CD14-positive monocyte (primary cell): ENCODE measurements at regions not wholly inside any gene's neighbourhood (a gene's known extent, or its start where the extent isn't known, plus 50 kb on each side); places are given as distances from the start of the nearest gene placed in this dataset.

Experiments used
- DNase-seq, 3 donors: peaks; one replicate each; pipeline ENCODE4 v3.0.0-alpha.2; 2011 to 2022
- H2AFZ ChIP-seq: 2 replicates; pipeline ENCODE4 v1.6.0; 2012; ENCODE audit warnings: mild to moderate bottlenecking, low read depth, low read length, inconsistent platforms; ENCODE audit not compliant: insufficient read depth, poor library complexity, severe bottlenecking
- H3K27ac ChIP-seq, 2 donors: 1 replicate in 1 of 2; 2 replicates in 1 of 2; pipeline ENCODE4 v1.5.1; 2012 to 2013; ENCODE audit warnings: low read length in 2 of 2, control low read depth in 1 of 2, inconsistent platforms in 1 of 2, low read depth in 1 of 2, mild to moderate bottlenecking in 1 of 2
- H3K27me3 ChIP-seq, 2 donors: one replicate each; pipeline versions ENCODE4 v1.6.0 to v1.6.1; 2011 to 2013; ENCODE audit warnings: low read length in 2 of 2; ENCODE audit not compliant: control insufficient read depth in 2 of 2, insufficient read depth in 2 of 2
- H3K36me3 ChIP-seq, 2 donors: replicated peaks in 1 of 2; 1 replicate in 1 of 2; 2 replicates in 1 of 2; pipeline versions ENCODE4 v1.5.1 to v1.6.1; 2012 to 2013; ENCODE audit warnings: low read length in 2 of 2, control low read depth in 1 of 2, inconsistent platforms in 1 of 2, mild to moderate bottlenecking in 1 of 2; ENCODE audit not compliant: insufficient read depth in 2 of 2, control insufficient read depth in 1 of 2
- H3K4me1 ChIP-seq, 2 donors: 1 replicate in 1 of 2; 2 replicates in 1 of 2; pipeline versions ENCODE4 v1.5.1 to v1.6.1; 2012 to 2013; ENCODE audit warnings: low read length in 2 of 2, control low read depth in 1 of 2, inconsistent platforms in 1 of 2, mild to moderate bottlenecking in 1 of 2, moderate library complexity in 1 of 2; ENCODE audit not compliant: insufficient read depth in 2 of 2, control insufficient read depth in 1 of 2
- H3K4me2 ChIP-seq: replicated peaks from 2 replicates; pipeline ENCODE3; 2012; ENCODE audit warnings: low read length, moderate library complexity, mild to moderate bottlenecking; ENCODE audit not compliant: poor library complexity, severe bottlenecking; ENCODE audit errors: extremely low read depth
- H3K4me3 ChIP-seq, 3 experiments: fragments of 200-600 bp in 1 of 3; sonication (generic) in 1 of 3; replicated peaks in 1 of 3; 1 replicate in 2 of 3; 2 replicates in 1 of 3; pipeline ENCODE4 v1.5.1; 2011 to 2013; ENCODE audit warnings: low read length in 3 of 3, mild to moderate bottlenecking in 3 of 3, control low read depth in 2 of 3, low read depth in 2 of 3, inconsistent platforms in 1 of 3, moderate library complexity in 1 of 3
- H3K79me2 ChIP-seq: 2 replicates; pipeline ENCODE4 v1.6.0; 2012; ENCODE audit warnings: mild to moderate bottlenecking, control low read depth, inconsistent platforms, low read length, moderate library complexity; ENCODE audit not compliant: insufficient read depth
- H3K9ac ChIP-seq: 2 replicates; pipeline ENCODE4 v1.6.0; 2017; ENCODE audit warnings: low read length, mild to moderate bottlenecking; ENCODE audit not compliant: insufficient read depth, poor library complexity, severe bottlenecking
- H3K9me3 ChIP-seq, 2 donors: replicated peaks in 1 of 2; 1 replicate in 1 of 2; 2 replicates in 1 of 2; pipeline versions ENCODE4 v1.5.1 to v1.6.1; 2012 to 2013; ENCODE audit warnings: low read length in 2 of 2, control low read depth in 1 of 2; ENCODE audit not compliant: control insufficient read depth in 1 of 2, insufficient read depth in 1 of 2
- H4K20me1 ChIP-seq: 2 replicates; pipeline ENCODE4 v1.6.0; 2012; ENCODE audit warnings: mild to moderate bottlenecking, low read length, control low read depth, moderate library complexity; ENCODE audit not compliant: insufficient read depth
- H3K27ac Mint-ChIP-seq, 7 donors: one replicate each; pipeline ENCODE4 v1.8.0; 2020; ENCODE audit warnings: mild to moderate bottlenecking in 7 of 7, mixed read lengths in 7 of 7, moderate library complexity in 6 of 7, inconsistent platforms in 2 of 7
- H3K27me3 Mint-ChIP-seq, 3 donors: one replicate each; pipeline ENCODE4 v1.8.0; 2021 to 2022; ENCODE audit warnings: low read depth in 3 of 3, mild to moderate bottlenecking in 3 of 3, mixed read lengths in 3 of 3, moderate library complexity in 3 of 3, inconsistent platforms in 1 of 3
- H3K36me3 Mint-ChIP-seq, 2 donors: one replicate each; pipeline ENCODE4 v1.8.0; 2020; ENCODE audit warnings: mixed read lengths in 2 of 2, inconsistent platforms in 1 of 2, mild to moderate bottlenecking in 1 of 2
- H3K4me1 Mint-ChIP-seq: one replicate; pipeline ENCODE4 v1.8.0; 2020; ENCODE audit warnings: mild to moderate bottlenecking, mixed read lengths
- H3K4me3 Mint-ChIP-seq, 2 donors: one replicate each; pipeline ENCODE4 v1.8.0; 2020; ENCODE audit warnings: mild to moderate bottlenecking in 2 of 2, mixed read lengths in 2 of 2, moderate library complexity in 1 of 2
- H3K9me3 Mint-ChIP-seq, 7 donors: one replicate each; pipeline ENCODE4 v1.8.0; 2020 to 2022; ENCODE audit warnings: mixed read lengths in 7 of 7, mild to moderate bottlenecking in 6 of 7, moderate library complexity in 6 of 7, inconsistent platforms in 2 of 7
- WGBS: methylation state at CpG from one replicate; pipeline ENCODE4 v1.1.5; 2013; ENCODE audit warnings: missing lambda C conversion rate; ENCODE audit not compliant: insufficient coverage; 5-methylcytosine and 5-hydroxymethylcytosine counted together
- intact Hi-C, 2 donors: fragments of 100-400 bp; cut with micrococcal nuclease; formaldehyde crosslinking; loops; one replicate each; pipeline versions ENCODE4 v1.15.0 to v1.15.1; 2023
- TF ChIP-seq, protein P1 (sequence below): fragments of 200-600 bp; IDR thresholded peaks from one replicate; pipeline ENCODE4 v1.8.0; 2022; ENCODE audit warnings: antibody characterized with exemption, mild to moderate bottlenecking

DNA sequence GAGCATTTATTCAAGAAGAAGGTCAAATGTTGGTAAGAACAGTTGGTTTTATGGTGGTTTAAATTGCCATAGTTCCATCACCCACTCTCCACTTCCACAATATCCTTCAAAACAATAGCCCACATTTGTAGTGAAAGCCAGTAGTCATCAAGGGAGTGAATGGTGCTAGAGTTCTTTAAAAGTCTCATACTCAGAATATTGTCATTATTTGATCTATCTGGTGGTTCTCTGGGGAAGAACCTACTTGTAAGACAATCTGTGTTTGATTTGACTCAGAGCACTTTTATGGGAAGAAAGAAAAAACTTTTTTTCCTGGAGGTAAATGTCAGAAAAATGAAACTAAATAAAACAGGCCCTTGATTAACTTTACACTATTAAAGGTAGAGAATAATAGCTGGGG lies 893.8 kb downstream of the QKI start:
- H3K27me3 Mint-ChIP-seq: peaks cover 0 to 1% (median 0%) of the 10 kb centered on the region in 3 donors
- Histone ChIP-seq H3K9me3 (peaks cover 15 to 19% of the 10 kb centered on the region in 2 donors), H2AFZ (no peak overlapping the region), H3K27ac (no peak overlapping the region), H4K20me1 (no peaks in the 10 kb centered on the region), H3K36me3 (no peaks in the 10 kb centered on the region), H3K27me3 (no peaks in the 10 kb centered on the region), H3K4me1 (no peaks in the 10 kb centered on the region), H3K79me2 (no peaks in the 10 kb centered on the region), H3K4me2 (no peak overlapping the region), H3K4me3 (no peak overlapping the region), H3K9ac (no peak overlapping the region)
- no peaks in the 10 kb centered on the region for H3K36me3 Mint-ChIP-seq
- peaks cover 2 to 24% (median 8%) of the 10 kb centered on the region in 7 donors for H3K9me3 Mint-ChIP-seq
- intact Hi-C loops: no loop called here
- H3K27ac Mint-ChIP-seq: no peak overlapping the region
- TF ChIP-seq, protein P1, sequence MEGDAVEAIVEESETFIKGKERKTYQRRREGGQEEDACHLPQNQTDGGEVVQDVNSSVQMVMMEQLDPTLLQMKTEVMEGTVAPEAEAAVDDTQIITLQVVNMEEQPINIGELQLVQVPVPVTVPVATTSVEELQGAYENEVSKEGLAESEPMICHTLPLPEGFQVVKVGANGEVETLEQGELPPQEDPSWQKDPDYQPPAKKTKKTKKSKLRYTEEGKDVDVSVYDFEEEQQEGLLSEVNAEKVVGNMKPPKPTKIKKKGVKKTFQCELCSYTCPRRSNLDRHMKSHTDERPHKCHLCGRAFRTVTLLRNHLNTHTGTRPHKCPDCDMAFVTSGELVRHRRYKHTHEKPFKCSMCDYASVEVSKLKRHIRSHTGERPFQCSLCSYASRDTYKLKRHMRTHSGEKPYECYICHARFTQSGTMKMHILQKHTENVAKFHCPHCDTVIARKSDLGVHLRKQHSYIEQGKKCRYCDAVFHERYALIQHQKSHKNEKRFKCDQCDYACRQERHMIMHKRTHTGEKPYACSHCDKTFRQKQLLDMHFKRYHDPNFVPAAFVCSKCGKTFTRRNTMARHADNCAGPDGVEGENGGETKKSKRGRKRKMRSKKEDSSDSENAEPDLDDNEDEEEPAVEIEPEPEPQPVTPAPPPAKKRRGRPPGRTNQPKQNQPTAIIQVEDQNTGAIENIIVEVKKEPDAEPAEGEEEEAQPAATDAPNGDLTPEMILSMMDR: no peak
- H3K4me1 Mint-ChIP-seq: no peaks in the 10 kb centered on the region
- no peak for DNase-seq
- no peak overlapping the region for H3K4me3 Mint-ChIP-seq

DNA sequence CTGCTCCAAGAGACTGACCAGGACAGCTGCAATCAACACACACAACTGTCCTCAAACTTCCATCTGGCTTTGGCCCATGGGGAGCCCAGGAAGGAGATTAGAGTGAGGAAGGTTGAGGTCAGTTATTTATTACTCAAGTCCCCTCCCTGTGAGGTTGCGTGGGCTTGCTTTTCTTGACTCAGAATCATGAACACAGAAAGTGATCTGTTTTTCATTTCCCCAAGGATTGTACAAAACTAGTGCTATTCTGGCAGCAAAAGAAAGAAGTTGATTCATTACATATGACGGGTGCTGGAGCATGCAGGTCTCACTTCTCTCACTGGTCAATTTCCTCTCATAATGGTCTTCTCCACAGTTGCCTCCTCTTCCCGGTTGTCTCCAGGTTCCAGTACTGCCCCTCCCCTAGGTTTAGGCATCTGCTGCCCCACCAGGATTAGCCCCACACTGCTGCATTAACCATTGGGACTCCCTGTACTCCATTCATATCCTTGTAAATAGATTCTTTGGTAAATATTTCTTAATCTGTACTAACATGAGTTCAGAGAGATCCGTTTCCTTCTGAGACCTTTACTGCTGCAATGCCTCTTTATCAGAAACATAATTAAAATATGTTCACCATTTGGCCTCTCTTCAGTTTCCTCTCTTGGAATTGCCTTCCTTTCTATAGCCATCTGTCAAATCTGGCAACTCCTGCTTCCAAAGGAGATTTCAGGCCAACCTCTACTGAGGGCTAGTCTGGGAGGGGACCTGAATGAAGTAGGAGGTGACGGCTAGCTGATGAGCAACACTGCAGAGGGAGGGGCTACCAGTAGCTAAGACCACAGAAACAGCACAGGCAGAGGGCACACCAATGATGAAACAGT lies 888.8 kb downstream of the QKI start:
- no peaks in the 10 kb centered on the region for H3K36me3 Mint-ChIP-seq
- WGBS: 88% methylated on average over 2 of the region's 5 CpGs
- intact Hi-C loops: no loop called here

More for the DNA sequence above, 888.8 kb downstream of the QKI start:
- peaks cover 23 to 24% of the 10 kb centered on the region in 2 donors for H3K9me3 ChIP-seq
- H3K4me1 ChIP-seq: no peaks in the 10 kb centered on the region
- H3K9ac ChIP-seq: no peak overlapping the region
- TF ChIP-seq, protein P1: no peak
- Mint-ChIP-seq H3K9me3 (peaks cover 3 to 29% (median 12%) of the 10 kb centered on the region in 7 donors), H3K4me1 (no peaks in the 10 kb centered on the region), H3K27me3 (peaks cover 0 to 1% (median 0%) of the 10 kb centered on the region in 3 donors), H3K4me3 (no peak overlapping the region), H3K27ac (no peak overlapping the region)
- no peak overlapping the region for H3K4me3 ChIP-seq
- no peaks in the 10 kb centered on the region for H3K36me3 ChIP-seq
- H3K27me3 ChIP-seq: no peaks in the 10 kb centered on the region
- no peak overlapping the region for H2AFZ ChIP-seq
- no peak for DNase-seq
- no peak overlapping the region for H3K4me2 ChIP-seq
- no peaks in the 10 kb centered on the region for H3K79me2 ChIP-seq
- no peak overlapping the region for H3K27ac ChIP-seq
- H4K20me1 ChIP-seq: no peaks in the 10 kb centered on the region
